Adrenal gland (tissue), 9 donors: ENCODE measurements at regions not wholly inside any gene's neighbourhood (a gene's known extent, or its start where the extent isn't known, plus 50 kb on each side); places are given as distances from the start of the nearest gene placed in this dataset.

Experiments used
- DNase-seq, 7 donors: peaks; one replicate each; pipeline ENCODE4 v3.0.0-alpha.2; 2019 to 2020
- H3K27ac ChIP-seq, 5 donors: fragments of 200-600 bp; sonication (generic) in 4 of 5; 1 replicate in 3 of 5; 2 replicates in 2 of 5; pipeline versions ENCODE4 v1.5.1 to v1.8.0; 2016 to 2020; ENCODE audit warnings: mild to moderate bottlenecking in 1 of 5
- H3K27me3 ChIP-seq: fragments of 200-600 bp; 2 replicates; pipeline ENCODE4 v1.8.0; 2021
- H3K36me3 ChIP-seq, 2 donors: fragments of 200-600 bp; replicated peaks in 1 of 2; 1 replicate in 1 of 2; 2 replicates in 1 of 2; pipeline versions ENCODE4 v1.5.1 to v1.8.0; 2018 to 2022
- H3K4me1 ChIP-seq, 2 donors: fragments of 200-600 bp; replicated peaks in 1 of 2; 1 replicate in 1 of 2; 2 replicates in 1 of 2; pipeline versions ENCODE4 v1.5.1 to v1.8.0; 2018 to 2021
- H3K4me3 ChIP-seq, 4 donors: fragments of 200-600 bp; sonication (generic) in 3 of 4; one replicate each; pipeline ENCODE4 v1.5.1; 2016 to 2018
- H3K9me3 ChIP-seq, 3 donors: fragments of 200-600 bp; sonication (generic) in 1 of 3; replicated peaks in 1 of 3; 1 replicate in 2 of 3; 2 replicates in 1 of 3; pipeline versions ENCODE4 v1.5.1 to v1.8.0; 2016 to 2021
- CTCF ChIP-seq, 6 experiments: fragments of 450-650 bp in 4 of 6; fragments of 200-600 bp in 2 of 6; sonication (generic) in 1 of 6; IDR thresholded peaks; 1 replicate in 5 of 6; 2 replicates in 1 of 6; pipeline versions ENCODE4 v1.5.1 to v1.8.0; 2016 to 2021; ENCODE audit warnings: antibody characterized with exemption in 6 of 6, mild to moderate bottlenecking in 2 of 6, moderate library complexity in 1 of 6
- POLR2A ChIP-seq, 2 donors: fragments of 450-650 bp; IDR thresholded peaks; one replicate each; pipeline ENCODE4 v1.6.1; 2017; ENCODE audit warnings: antibody characterized with exemption in 2 of 2, mild to moderate bottlenecking in 2 of 2, moderate library complexity in 1 of 2
- WGBS, 4 donors: extraction: QIAGEN DNeasy Blood & Tissue Kit in 2 of 4; methylation state at CpG; one replicate each; pipeline versions ENCODE4 v1.1.5 to v1.1.7; 2013 to 2017; 5-methylcytosine and 5-hydroxymethylcytosine counted together
- intact Hi-C, 2 donors: fragments of 100-400 bp; cut with DNase I; formaldehyde crosslinking; loops; one replicate each; pipeline versions ENCODE4 v1.14.1 to v1.15.0; 2022 to 2023
- donor health status: healthy with polysubstance abuse.
- donor health status: Bipolar disorder and iron deficiency.
- donor health status: DM: yes; HTN: yes; CAD: no.
- donor health status: DM: no; HTN: no; CAD: no.
- donor health status: DM: no; HTN: no; CAD: no.

DNA sequence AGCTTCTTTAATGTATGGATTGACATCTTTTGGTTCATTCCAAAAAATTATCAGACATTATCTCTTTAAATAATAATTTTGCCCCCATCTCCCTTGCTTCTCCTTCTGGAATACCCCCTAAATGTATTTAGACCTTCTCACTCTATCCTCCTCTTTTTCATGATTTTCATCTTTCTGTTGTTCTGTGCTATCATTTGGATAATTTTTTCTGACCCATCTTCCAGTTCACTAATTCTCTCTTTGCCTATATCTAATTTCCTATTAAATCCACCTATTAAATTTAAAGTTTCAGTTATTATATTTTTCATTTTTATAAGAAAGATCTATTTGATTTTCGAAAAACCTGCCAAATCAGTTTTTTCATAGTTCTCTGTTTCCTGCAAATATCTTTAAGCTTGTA is 67.8 kb upstream of the ODC1 start:
- no peak for DNase-seq
- Histone ChIP-seq H3K4me3 (no peak overlapping the region), H3K36me3 (no peaks in the 10 kb centered on the region), H3K4me1 (no peaks in the 10 kb centered on the region), H3K9me3 (peaks cover 0 to 22% (median 0%) of the 10 kb centered on the region in 3 donors), H3K27me3 (no peaks in the 10 kb centered on the region), H3K27ac (no peak overlapping the region)
- no peak for TF ChIP-seq CTCF (IDR thresholded peaks at IDR 0.05)
- no peak for TF ChIP-seq POLR2A (IDR thresholded peaks at IDR 0.05)
- WGBS, 4 donors, result 19 to 79% (median 70%) methylated on average over 1 of the region's 1 CpG
- intact Hi-C loops, result no loop called here

GRCh38 chr2:10514743-10515142 is 66.6 kb upstream of the ODC1 start:
- H3K27me3 ChIP-seq, result no peaks in the 10 kb centered on the region
- no peak for DNase-seq
- peaks cover 0 to 22% (median 0%) of the 10 kb centered on the region in 3 donors for H3K9me3 ChIP-seq
- no peak overlapping the region for H3K27ac ChIP-seq
- no peak overlapping the region for H3K4me3 ChIP-seq
- H3K4me1 ChIP-seq, result no peaks in the 10 kb centered on the region
- intact Hi-C loops, result no loop called here
- TF ChIP-seq CTCF (IDR thresholded peaks at IDR 0.05), result no peak
- 90 to 95% (median 92%) methylated on average over 10 of the region's 10 CpGs for WGBS, 4 donors
- no peaks in the 10 kb centered on the region for H3K36me3 ChIP-seq

- Histone ChIP-seq H3K4me1 (no peaks in the 10 kb centered on the region), H3K27ac (no peak overlapping the region), H3K4me3 (no peak overlapping the region), H3K27me3 (no peaks in the 10 kb centered on the region), H3K9me3 (peaks cover 0 to 22% (median 0%) of the 10 kb centered on the region in 3 donors), H3K36me3 (no peaks in the 10 kb centered on the region)
- no peak for DNase-seq
- WGBS, 4 donors, result 83 to 97% (median 92%) methylated on average over 4 of the region's 4 CpGs
- intact Hi-C loops, result no loop called here
- TF ChIP-seq POLR2A (IDR thresholded peaks at IDR 0.05), result no peak
- TF ChIP-seq CTCF (IDR thresholded peaks at IDR 0.05), result no peak
These were observed 66.1 kb upstream of the ODC1 start for GRCh38 chr2:10514273-10514672.

DNA sequence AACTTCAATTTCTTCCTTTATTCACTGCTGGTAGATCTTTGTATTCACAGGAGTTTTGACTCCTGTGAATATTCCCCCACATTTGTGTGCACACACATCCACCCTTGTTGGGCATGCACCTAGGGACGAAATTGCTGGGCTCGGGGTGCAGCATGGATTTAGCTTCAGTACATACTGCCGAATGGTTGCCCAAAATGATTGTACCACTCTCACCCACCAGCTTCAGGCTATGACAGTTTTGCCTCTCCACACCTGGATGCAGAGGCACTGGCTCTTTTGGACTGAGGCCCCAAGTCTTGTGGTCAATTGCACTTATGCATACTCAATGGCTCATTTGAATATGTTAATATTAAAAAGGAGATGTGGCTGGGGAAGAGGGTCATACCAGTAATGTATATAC is 65.1 kb upstream of the ODC1 start:
- WGBS, 4 donors, result 69 to 82% (median 76%) methylated on average over 3 of the region's 3 CpGs
- TF ChIP-seq CTCF (IDR thresholded peaks at IDR 0.05) (no peak), POLR2A (IDR thresholded peaks at IDR 0.05) (no peak)
- no peaks in the 10 kb centered on the region for H3K4me1 ChIP-seq
- H3K9me3 ChIP-seq, result peaks cover 0 to 22% (median 0%) of the 10 kb centered on the region in 3 donors
- no peak for DNase-seq
- H3K36me3 ChIP-seq, result no peaks in the 10 kb centered on the region
- H3K27me3 ChIP-seq, result no peaks in the 10 kb centered on the region
- H3K4me3 ChIP-seq, result no peak overlapping the region
- no peak overlapping the region for H3K27ac ChIP-seq
- intact Hi-C loops, result no loop called here
